ENCODE measurements at regions not wholly inside any gene's neighbourhood (a gene's known extent, or its start where the extent isn't known, plus 50 kb on each side); places are given as distances from the start of the nearest gene placed in this dataset.

GRCh38 chr1:108327534-108328466 lies 83.9 kb upstream of the NBPF4 start:
- TF ChIP-seq CTCF (IDR thresholded peaks at IDR 0.05) (no peak), POLR2A (IDR thresholded peaks at IDR 0.05) (no peak)
